CD14-positive monocyte (primary cell): ENCODE measurements at regions not wholly inside any gene's neighbourhood (a gene's known extent, or its start where the extent isn't known, plus 50 kb on each side); places are given as distances from the start of the nearest gene placed in this dataset.

Experiments
- DNase-seq, 3 donors: peaks; one replicate each; pipeline ENCODE4 v3.0.0-alpha.2; 2011 to 2022
- H2AFZ ChIP-seq: 2 replicates; pipeline ENCODE4 v1.6.0; 2012; ENCODE audit warnings: mild to moderate bottlenecking, low read depth, low read length, inconsistent platforms; ENCODE audit not compliant: insufficient read depth, poor library complexity, severe bottlenecking
- H3K27ac ChIP-seq, 2 donors: 1 replicate in 1 of 2; 2 replicates in 1 of 2; pipeline ENCODE4 v1.5.1; 2012 to 2013; ENCODE audit warnings: low read length in 2 of 2, control low read depth in 1 of 2, inconsistent platforms in 1 of 2, low read depth in 1 of 2, mild to moderate bottlenecking in 1 of 2
- H3K27me3 ChIP-seq, 2 donors: one replicate each; pipeline versions ENCODE4 v1.6.0 to v1.6.1; 2011 to 2013; ENCODE audit warnings: low read length in 2 of 2; ENCODE audit not compliant: control insufficient read depth in 2 of 2, insufficient read depth in 2 of 2
- H3K36me3 ChIP-seq, 2 donors: replicated peaks in 1 of 2; 1 replicate in 1 of 2; 2 replicates in 1 of 2; pipeline versions ENCODE4 v1.5.1 to v1.6.1; 2012 to 2013; ENCODE audit warnings: low read length in 2 of 2, control low read depth in 1 of 2, inconsistent platforms in 1 of 2, mild to moderate bottlenecking in 1 of 2; ENCODE audit not compliant: insufficient read depth in 2 of 2, control insufficient read depth in 1 of 2
- H3K4me1 ChIP-seq, 2 donors: 1 replicate in 1 of 2; 2 replicates in 1 of 2; pipeline versions ENCODE4 v1.5.1 to v1.6.1; 2012 to 2013; ENCODE audit warnings: low read length in 2 of 2, control low read depth in 1 of 2, inconsistent platforms in 1 of 2, mild to moderate bottlenecking in 1 of 2, moderate library complexity in 1 of 2; ENCODE audit not compliant: insufficient read depth in 2 of 2, control insufficient read depth in 1 of 2
- H3K4me2 ChIP-seq: replicated peaks from 2 replicates; pipeline ENCODE3; 2012; ENCODE audit warnings: low read length, moderate library complexity, mild to moderate bottlenecking; ENCODE audit not compliant: poor library complexity, severe bottlenecking; ENCODE audit errors: extremely low read depth
- H3K4me3 ChIP-seq, 3 experiments: fragments of 200-600 bp in 1 of 3; sonication (generic) in 1 of 3; replicated peaks in 1 of 3; 1 replicate in 2 of 3; 2 replicates in 1 of 3; pipeline ENCODE4 v1.5.1; 2011 to 2013; ENCODE audit warnings: low read length in 3 of 3, mild to moderate bottlenecking in 3 of 3, control low read depth in 2 of 3, low read depth in 2 of 3, inconsistent platforms in 1 of 3, moderate library complexity in 1 of 3
- H3K79me2 ChIP-seq: 2 replicates; pipeline ENCODE4 v1.6.0; 2012; ENCODE audit warnings: mild to moderate bottlenecking, control low read depth, inconsistent platforms, low read length, moderate library complexity; ENCODE audit not compliant: insufficient read depth
- H3K9ac ChIP-seq: 2 replicates; pipeline ENCODE4 v1.6.0; 2017; ENCODE audit warnings: low read length, mild to moderate bottlenecking; ENCODE audit not compliant: insufficient read depth, poor library complexity, severe bottlenecking
- H3K9me3 ChIP-seq, 2 donors: replicated peaks in 1 of 2; 1 replicate in 1 of 2; 2 replicates in 1 of 2; pipeline versions ENCODE4 v1.5.1 to v1.6.1; 2012 to 2013; ENCODE audit warnings: low read length in 2 of 2, control low read depth in 1 of 2; ENCODE audit not compliant: control insufficient read depth in 1 of 2, insufficient read depth in 1 of 2
- H4K20me1 ChIP-seq: 2 replicates; pipeline ENCODE4 v1.6.0; 2012; ENCODE audit warnings: mild to moderate bottlenecking, low read length, control low read depth, moderate library complexity; ENCODE audit not compliant: insufficient read depth
- H3K27ac Mint-ChIP-seq, 7 donors: one replicate each; pipeline ENCODE4 v1.8.0; 2020; ENCODE audit warnings: mild to moderate bottlenecking in 7 of 7, mixed read lengths in 7 of 7, moderate library complexity in 6 of 7, inconsistent platforms in 2 of 7
- H3K27me3 Mint-ChIP-seq, 3 donors: one replicate each; pipeline ENCODE4 v1.8.0; 2021 to 2022; ENCODE audit warnings: low read depth in 3 of 3, mild to moderate bottlenecking in 3 of 3, mixed read lengths in 3 of 3, moderate library complexity in 3 of 3, inconsistent platforms in 1 of 3
- H3K36me3 Mint-ChIP-seq, 2 donors: one replicate each; pipeline ENCODE4 v1.8.0; 2020; ENCODE audit warnings: mixed read lengths in 2 of 2, inconsistent platforms in 1 of 2, mild to moderate bottlenecking in 1 of 2
- H3K4me1 Mint-ChIP-seq: one replicate; pipeline ENCODE4 v1.8.0; 2020; ENCODE audit warnings: mild to moderate bottlenecking, mixed read lengths
- H3K4me3 Mint-ChIP-seq, 2 donors: one replicate each; pipeline ENCODE4 v1.8.0; 2020; ENCODE audit warnings: mild to moderate bottlenecking in 2 of 2, mixed read lengths in 2 of 2, moderate library complexity in 1 of 2
- H3K9me3 Mint-ChIP-seq, 7 donors: one replicate each; pipeline ENCODE4 v1.8.0; 2020 to 2022; ENCODE audit warnings: mixed read lengths in 7 of 7, mild to moderate bottlenecking in 6 of 7, moderate library complexity in 6 of 7, inconsistent platforms in 2 of 7
- WGBS: methylation state at CpG from one replicate; pipeline ENCODE4 v1.1.5; 2013; ENCODE audit warnings: missing lambda C conversion rate; ENCODE audit not compliant: insufficient coverage; 5-methylcytosine and 5-hydroxymethylcytosine counted together
- intact Hi-C, 2 donors: fragments of 100-400 bp; cut with micrococcal nuclease; formaldehyde crosslinking; loops; one replicate each; pipeline versions ENCODE4 v1.15.0 to v1.15.1; 2023
- TF ChIP-seq, protein P1 (sequence below): fragments of 200-600 bp; IDR thresholded peaks from one replicate; pipeline ENCODE4 v1.8.0; 2022; ENCODE audit warnings: antibody characterized with exemption, mild to moderate bottlenecking

DNA sequence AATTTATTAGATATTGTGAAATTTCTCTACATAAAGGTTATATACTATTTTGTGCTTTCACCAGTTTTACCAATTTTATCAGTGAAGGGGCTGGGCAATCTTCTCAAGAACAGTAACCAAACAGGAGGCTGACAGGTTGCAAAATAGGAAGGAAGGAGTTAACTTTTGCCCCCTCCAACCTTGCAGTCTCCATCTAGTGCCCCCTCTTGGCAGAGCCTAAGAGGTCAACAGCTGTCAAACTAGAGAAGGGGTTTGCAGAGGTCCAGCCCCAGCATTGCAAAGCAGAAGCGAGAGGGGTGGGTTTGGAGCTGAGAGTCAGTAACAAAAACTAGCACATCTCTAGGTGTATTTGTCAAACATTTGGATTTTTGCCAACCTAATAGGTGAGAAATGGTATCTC lies 391.0 kb downstream of the CDC5L start:
- Histone ChIP-seq H3K9me3 (no peaks in the 10 kb centered on the region), H2AFZ (no peak overlapping the region), H3K9ac (no peak overlapping the region), H3K79me2 (no peaks in the 10 kb centered on the region), H3K27ac (no peak overlapping the region), H3K27me3 (no peaks in the 10 kb centered on the region), H4K20me1 (no peaks in the 10 kb centered on the region), H3K4me3 (no peak overlapping the region), H3K36me3 (no peaks in the 10 kb centered on the region), H3K4me2 (no peak overlapping the region), H3K4me1 (peaks cover 15 to 16% of the 10 kb centered on the region in 2 donors)
- H3K4me3 Mint-ChIP-seq, result no peak overlapping the region
- H3K9me3 Mint-ChIP-seq, result peaks cover 0 to 7% (median 2%) of the 10 kb centered on the region in 7 donors
- no peak overlapping the region for H3K27ac Mint-ChIP-seq
- no peaks in the 10 kb centered on the region for H3K36me3 Mint-ChIP-seq
- DNase-seq, result no peak
- WGBS, result 100% methylated on average over 1 of the region's 1 CpG
- intact Hi-C loops, result no loop called here
- peaks cover 13% of the 10 kb centered on the region for H3K4me1 Mint-ChIP-seq
- TF ChIP-seq, protein P1, sequence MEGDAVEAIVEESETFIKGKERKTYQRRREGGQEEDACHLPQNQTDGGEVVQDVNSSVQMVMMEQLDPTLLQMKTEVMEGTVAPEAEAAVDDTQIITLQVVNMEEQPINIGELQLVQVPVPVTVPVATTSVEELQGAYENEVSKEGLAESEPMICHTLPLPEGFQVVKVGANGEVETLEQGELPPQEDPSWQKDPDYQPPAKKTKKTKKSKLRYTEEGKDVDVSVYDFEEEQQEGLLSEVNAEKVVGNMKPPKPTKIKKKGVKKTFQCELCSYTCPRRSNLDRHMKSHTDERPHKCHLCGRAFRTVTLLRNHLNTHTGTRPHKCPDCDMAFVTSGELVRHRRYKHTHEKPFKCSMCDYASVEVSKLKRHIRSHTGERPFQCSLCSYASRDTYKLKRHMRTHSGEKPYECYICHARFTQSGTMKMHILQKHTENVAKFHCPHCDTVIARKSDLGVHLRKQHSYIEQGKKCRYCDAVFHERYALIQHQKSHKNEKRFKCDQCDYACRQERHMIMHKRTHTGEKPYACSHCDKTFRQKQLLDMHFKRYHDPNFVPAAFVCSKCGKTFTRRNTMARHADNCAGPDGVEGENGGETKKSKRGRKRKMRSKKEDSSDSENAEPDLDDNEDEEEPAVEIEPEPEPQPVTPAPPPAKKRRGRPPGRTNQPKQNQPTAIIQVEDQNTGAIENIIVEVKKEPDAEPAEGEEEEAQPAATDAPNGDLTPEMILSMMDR, result no peak
- H3K27me3 Mint-ChIP-seq, result no peaks in the 10 kb centered on the region
